ENCODE measurements at regions not wholly inside any gene's neighbourhood (a gene's known extent, or its start where the extent isn't known, plus 50 kb on each side); places are given as distances from the start of the nearest gene placed in this dataset.

DNA sequence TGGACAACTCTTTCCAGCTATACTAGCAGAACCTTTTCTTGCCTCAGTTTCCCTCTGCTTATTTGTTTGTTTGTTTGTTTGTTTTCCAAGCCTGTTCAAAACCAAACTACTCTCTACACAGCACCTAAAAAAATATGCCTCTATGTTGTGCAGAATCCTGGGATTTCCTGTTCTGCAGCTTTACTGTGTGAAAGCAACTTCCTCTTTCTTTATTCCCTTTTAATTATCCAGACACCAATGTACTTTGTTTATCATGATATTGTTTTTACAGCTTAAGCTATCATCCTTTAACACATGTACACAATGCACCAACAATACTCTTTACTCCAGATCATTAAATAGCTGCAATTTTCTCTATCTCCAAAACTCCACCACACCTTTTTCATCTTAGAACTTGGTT, 259.5 kb downstream of the EPHA4 start:
- no peak overlapping the region for H3K27ac ChIP-seq
- TF ChIP-seq, protein P1, sequence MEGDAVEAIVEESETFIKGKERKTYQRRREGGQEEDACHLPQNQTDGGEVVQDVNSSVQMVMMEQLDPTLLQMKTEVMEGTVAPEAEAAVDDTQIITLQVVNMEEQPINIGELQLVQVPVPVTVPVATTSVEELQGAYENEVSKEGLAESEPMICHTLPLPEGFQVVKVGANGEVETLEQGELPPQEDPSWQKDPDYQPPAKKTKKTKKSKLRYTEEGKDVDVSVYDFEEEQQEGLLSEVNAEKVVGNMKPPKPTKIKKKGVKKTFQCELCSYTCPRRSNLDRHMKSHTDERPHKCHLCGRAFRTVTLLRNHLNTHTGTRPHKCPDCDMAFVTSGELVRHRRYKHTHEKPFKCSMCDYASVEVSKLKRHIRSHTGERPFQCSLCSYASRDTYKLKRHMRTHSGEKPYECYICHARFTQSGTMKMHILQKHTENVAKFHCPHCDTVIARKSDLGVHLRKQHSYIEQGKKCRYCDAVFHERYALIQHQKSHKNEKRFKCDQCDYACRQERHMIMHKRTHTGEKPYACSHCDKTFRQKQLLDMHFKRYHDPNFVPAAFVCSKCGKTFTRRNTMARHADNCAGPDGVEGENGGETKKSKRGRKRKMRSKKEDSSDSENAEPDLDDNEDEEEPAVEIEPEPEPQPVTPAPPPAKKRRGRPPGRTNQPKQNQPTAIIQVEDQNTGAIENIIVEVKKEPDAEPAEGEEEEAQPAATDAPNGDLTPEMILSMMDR (conservative IDR thresholded peaks at IDR 0.05): no peak

GRCh38 chr2:221314786-221315185, 257.3 kb downstream of the EPHA4 start:
- no peak overlapping the region for H3K27ac ChIP-seq
- TF ChIP-seq, protein P1 (conservative IDR thresholded peaks at IDR 0.05): no peak

DNA sequence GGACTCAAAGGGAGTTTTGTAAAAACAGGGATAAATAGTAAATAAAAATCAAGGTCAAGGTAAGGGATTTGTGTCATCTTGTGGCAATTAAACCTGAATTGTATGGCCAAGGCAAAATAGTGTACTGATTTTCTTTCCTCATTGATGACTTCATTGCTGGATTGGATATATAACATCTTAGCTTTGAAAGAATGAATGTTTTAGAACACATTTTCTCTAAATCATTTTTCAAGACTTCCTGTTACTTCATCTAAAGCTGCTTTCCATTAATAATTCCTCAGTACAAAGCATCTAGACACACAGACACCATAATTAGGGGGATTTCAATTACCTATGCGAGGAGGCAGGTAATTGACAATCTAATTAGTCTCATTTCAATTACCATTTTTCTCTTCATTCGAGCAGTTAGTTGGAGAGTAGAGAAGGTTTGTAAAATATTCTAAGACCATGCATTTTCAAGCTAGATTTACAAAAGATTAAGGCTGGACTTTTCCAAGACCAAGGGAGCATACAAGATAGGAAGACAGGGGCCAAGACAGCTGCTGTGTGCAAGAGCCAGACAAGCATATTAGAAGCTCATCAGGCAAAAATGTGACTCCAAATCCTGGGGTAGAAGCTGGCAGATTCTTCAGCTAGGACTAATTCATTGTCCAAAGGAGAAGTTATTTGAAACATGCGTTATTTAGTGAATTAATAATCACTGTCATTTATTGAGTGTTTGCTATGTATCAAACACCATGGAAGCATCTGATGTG, 253.6 kb downstream of the EPHA4 start:
- TF ChIP-seq, protein P1 (conservative IDR thresholded peaks at IDR 0.05): no peak
- H3K27ac ChIP-seq: no peak overlapping the region

DNA sequence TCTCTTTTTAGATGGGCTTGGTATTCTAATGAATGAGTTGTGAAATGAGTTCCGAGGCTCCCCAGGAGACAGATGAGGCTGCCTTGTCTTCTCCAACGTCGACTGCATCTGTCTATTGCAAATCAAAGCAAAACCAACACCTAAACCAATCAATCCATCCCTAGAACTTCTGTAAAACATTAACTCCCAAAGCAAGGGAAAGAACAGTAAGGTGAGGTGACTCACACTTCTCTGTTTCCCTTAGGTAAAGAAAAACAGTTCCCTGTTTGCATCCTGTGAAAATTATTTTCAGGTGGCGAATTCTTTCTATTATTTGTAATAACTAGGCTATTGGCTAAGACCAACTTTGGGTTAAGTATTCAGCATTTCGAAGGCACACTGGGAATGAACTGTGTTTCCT, 249.4 kb downstream of the EPHA4 start:
- TF ChIP-seq, protein P1 (conservative IDR thresholded peaks at IDR 0.05): no peak

GRCh38 chr2:221323513-221323912, 248.6 kb downstream of the EPHA4 start:
- TF ChIP-seq, protein P1 (conservative IDR thresholded peaks at IDR 0.05): no peak
- no peak overlapping the region for H3K27ac ChIP-seq

More for the DNA sequence above, 249.4 kb downstream of the EPHA4 start:
- H3K27ac ChIP-seq: no peak overlapping the region

DNA sequence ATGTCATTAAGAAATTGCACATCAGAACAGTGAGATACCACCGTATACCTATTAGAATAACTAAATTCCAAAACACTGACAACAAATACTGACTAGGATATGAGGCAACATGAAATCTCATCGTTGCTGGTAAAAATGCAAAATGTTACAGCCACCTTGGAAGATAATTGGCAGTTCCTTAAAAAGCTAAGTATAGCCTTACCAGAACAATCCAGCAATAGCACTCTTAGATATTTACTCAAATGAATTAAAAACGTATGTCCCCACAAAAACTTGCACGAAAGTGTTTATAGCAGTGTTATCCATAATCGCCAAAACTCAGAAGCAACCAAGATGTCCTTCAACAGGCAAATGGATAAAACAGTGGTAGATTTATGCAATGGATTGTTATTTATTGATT, 241.7 kb downstream of the EPHA4 start:
- no peak overlapping the region for H3K27ac ChIP-seq
- TF ChIP-seq, protein P1 (conservative IDR thresholded peaks at IDR 0.05): no peak

GRCh38 chr2:221334481-221335218, 237.5 kb downstream of the EPHA4 start:
- H3K27ac ChIP-seq: no peak overlapping the region
- TF ChIP-seq, protein P1 (conservative IDR thresholded peaks at IDR 0.05): no peak

All from VCaP (cell line).